GM23338 (cell line): ENCODE measurements at regions not wholly inside any gene's neighbourhood (a gene's known extent, or its start where the extent isn't known, plus 50 kb on each side); places are given as distances from the start of the nearest gene placed in this dataset.

Experiments
- CREB1 ChIP-seq: fragments of 250-450 bp; sonication (Bioruptor Pico); IDR thresholded peaks from 2 replicates; pipeline ENCODE4 v1.5.0; 2020; ENCODE audit warnings: low read depth, mild to moderate bottlenecking, moderate library complexity
- EZH2 ChIP-seq: fragments of 200-600 bp; sonication (generic); IDR thresholded peaks from one replicate; pipeline ENCODE4 v1.8.0; 2017; ENCODE audit warnings: antibody characterized with exemption, mild to moderate bottlenecking, low read depth; ENCODE audit not compliant: unreplicated experiment
- EZH2phosphoT487 ChIP-seq: fragments of 200-600 bp; sonication (generic); IDR thresholded peaks from one replicate; pipeline ENCODE4 v1.8.1; 2018; ENCODE audit warnings: antibody characterized with exemption; ENCODE audit not compliant: unreplicated experiment
- JUNB ChIP-seq: IDR thresholded peaks from one replicate; pipeline ENCODE4 v1.6.1; 2016; ENCODE audit warnings: antibody characterized with exemption; ENCODE audit not compliant: unreplicated experiment
- POLR2AphosphoS5 ChIP-seq: IDR thresholded peaks from 2 replicates; pipeline ENCODE4 v1.6.1; 2016; ENCODE audit warnings: antibody characterized with exemption, low read depth
- STAT1 ChIP-seq: IDR thresholded peaks from one replicate; pipeline ENCODE4 v1.6.1; 2016; ENCODE audit warnings: antibody characterized with exemption; ENCODE audit not compliant: unreplicated experiment
- ZNF114 ChIP-seq: fragments of 250-450 bp; sonication (Bioruptor Pico); IDR thresholded peaks from 2 replicates; pipeline ENCODE4 v1.5.0; 2020; ENCODE audit warnings: mild to moderate bottlenecking, moderate library complexity
- ZNF331 ChIP-seq: fragments of 250-450 bp; sonication (Bioruptor Pico); IDR thresholded peaks from 2 replicates; pipeline ENCODE4 v1.5.0; 2020; ENCODE audit warnings: low read depth, mild to moderate bottlenecking, moderate library complexity
- TF ChIP-seq, protein P1 (sequence below), 2 experiments: fragments of 200-600 bp in 1 of 2; sonication (generic) in 1 of 2; conservative IDR thresholded peaks; 2 replicates each; pipeline versions ENCODE4 v1.5.1 to v1.6.1; 2016 to 2017; ENCODE audit warnings: antibody characterized with exemption in 2 of 2, low read depth in 2 of 2, mild to moderate bottlenecking in 2 of 2, moderate library complexity in 1 of 2
- TF ChIP-seq, protein P2 (sequence below): IDR thresholded peaks from one replicate; pipeline ENCODE4 v1.6.1; 2018; ENCODE audit warnings: antibody characterized with exemption; ENCODE audit not compliant: unreplicated experiment
- TF ChIP-seq, protein P3 (sequence below): fragments of 250-450 bp; sonication (Bioruptor Pico); IDR thresholded peaks from 2 replicates; pipeline ENCODE4 v1.5.0; 2020; ENCODE audit warnings: mild to moderate bottlenecking, moderate library complexity
- TF ChIP-seq, protein P4 (sequence below): IDR thresholded peaks from 2 replicates; pipeline ENCODE4 v1.6.1; 2016; ENCODE audit warnings: antibody characterized with exemption

DNA sequence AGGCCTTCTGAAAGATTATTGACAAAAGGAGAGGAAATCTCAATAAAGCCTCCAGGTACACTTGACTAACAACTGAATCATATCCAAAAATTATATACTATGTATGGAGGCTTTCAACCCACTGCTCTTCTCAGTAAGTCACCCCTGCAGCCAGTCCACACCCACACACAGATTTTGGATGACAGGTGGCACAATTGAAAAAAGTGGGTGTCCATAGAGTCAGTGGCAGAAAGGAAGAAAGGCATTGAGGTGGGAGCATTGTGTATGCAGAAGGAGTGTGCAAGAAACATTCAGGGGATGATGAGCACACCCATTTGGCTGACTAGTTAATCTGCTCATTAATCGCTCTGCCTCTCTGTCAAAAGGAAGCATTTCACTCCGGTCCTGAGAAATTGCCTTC lies 150.6 kb upstream of the IL12B start:
- TF ChIP-seq, protein P1, sequence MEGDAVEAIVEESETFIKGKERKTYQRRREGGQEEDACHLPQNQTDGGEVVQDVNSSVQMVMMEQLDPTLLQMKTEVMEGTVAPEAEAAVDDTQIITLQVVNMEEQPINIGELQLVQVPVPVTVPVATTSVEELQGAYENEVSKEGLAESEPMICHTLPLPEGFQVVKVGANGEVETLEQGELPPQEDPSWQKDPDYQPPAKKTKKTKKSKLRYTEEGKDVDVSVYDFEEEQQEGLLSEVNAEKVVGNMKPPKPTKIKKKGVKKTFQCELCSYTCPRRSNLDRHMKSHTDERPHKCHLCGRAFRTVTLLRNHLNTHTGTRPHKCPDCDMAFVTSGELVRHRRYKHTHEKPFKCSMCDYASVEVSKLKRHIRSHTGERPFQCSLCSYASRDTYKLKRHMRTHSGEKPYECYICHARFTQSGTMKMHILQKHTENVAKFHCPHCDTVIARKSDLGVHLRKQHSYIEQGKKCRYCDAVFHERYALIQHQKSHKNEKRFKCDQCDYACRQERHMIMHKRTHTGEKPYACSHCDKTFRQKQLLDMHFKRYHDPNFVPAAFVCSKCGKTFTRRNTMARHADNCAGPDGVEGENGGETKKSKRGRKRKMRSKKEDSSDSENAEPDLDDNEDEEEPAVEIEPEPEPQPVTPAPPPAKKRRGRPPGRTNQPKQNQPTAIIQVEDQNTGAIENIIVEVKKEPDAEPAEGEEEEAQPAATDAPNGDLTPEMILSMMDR (conservative IDR thresholded peaks at IDR 0.05; ENCODE audit: low read depth in 2 of 2): no peak
- no peak for TF ChIP-seq EZH2phosphoT487
- no peak for TF ChIP-seq POLR2AphosphoS5
- no peak for TF ChIP-seq CREB1 (CRISPR knock-in tag)
- no peak for TF ChIP-seq ZNF114 (CRISPR knock-in tag)
- no peak for TF ChIP-seq EZH2
- TF ChIP-seq, protein P2, sequence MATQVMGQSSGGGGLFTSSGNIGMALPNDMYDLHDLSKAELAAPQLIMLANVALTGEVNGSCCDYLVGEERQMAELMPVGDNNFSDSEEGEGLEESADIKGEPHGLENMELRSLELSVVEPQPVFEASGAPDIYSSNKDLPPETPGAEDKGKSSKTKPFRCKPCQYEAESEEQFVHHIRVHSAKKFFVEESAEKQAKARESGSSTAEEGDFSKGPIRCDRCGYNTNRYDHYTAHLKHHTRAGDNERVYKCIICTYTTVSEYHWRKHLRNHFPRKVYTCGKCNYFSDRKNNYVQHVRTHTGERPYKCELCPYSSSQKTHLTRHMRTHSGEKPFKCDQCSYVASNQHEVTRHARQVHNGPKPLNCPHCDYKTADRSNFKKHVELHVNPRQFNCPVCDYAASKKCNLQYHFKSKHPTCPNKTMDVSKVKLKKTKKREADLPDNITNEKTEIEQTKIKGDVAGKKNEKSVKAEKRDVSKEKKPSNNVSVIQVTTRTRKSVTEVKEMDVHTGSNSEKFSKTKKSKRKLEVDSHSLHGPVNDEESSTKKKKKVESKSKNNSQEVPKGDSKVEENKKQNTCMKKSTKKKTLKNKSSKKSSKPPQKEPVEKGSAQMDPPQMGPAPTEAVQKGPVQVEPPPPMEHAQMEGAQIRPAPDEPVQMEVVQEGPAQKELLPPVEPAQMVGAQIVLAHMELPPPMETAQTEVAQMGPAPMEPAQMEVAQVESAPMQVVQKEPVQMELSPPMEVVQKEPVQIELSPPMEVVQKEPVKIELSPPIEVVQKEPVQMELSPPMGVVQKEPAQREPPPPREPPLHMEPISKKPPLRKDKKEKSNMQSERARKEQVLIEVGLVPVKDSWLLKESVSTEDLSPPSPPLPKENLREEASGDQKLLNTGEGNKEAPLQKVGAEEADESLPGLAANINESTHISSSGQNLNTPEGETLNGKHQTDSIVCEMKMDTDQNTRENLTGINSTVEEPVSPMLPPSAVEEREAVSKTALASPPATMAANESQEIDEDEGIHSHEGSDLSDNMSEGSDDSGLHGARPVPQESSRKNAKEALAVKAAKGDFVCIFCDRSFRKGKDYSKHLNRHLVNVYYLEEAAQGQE: no peak
- TF ChIP-seq, protein P3, sequence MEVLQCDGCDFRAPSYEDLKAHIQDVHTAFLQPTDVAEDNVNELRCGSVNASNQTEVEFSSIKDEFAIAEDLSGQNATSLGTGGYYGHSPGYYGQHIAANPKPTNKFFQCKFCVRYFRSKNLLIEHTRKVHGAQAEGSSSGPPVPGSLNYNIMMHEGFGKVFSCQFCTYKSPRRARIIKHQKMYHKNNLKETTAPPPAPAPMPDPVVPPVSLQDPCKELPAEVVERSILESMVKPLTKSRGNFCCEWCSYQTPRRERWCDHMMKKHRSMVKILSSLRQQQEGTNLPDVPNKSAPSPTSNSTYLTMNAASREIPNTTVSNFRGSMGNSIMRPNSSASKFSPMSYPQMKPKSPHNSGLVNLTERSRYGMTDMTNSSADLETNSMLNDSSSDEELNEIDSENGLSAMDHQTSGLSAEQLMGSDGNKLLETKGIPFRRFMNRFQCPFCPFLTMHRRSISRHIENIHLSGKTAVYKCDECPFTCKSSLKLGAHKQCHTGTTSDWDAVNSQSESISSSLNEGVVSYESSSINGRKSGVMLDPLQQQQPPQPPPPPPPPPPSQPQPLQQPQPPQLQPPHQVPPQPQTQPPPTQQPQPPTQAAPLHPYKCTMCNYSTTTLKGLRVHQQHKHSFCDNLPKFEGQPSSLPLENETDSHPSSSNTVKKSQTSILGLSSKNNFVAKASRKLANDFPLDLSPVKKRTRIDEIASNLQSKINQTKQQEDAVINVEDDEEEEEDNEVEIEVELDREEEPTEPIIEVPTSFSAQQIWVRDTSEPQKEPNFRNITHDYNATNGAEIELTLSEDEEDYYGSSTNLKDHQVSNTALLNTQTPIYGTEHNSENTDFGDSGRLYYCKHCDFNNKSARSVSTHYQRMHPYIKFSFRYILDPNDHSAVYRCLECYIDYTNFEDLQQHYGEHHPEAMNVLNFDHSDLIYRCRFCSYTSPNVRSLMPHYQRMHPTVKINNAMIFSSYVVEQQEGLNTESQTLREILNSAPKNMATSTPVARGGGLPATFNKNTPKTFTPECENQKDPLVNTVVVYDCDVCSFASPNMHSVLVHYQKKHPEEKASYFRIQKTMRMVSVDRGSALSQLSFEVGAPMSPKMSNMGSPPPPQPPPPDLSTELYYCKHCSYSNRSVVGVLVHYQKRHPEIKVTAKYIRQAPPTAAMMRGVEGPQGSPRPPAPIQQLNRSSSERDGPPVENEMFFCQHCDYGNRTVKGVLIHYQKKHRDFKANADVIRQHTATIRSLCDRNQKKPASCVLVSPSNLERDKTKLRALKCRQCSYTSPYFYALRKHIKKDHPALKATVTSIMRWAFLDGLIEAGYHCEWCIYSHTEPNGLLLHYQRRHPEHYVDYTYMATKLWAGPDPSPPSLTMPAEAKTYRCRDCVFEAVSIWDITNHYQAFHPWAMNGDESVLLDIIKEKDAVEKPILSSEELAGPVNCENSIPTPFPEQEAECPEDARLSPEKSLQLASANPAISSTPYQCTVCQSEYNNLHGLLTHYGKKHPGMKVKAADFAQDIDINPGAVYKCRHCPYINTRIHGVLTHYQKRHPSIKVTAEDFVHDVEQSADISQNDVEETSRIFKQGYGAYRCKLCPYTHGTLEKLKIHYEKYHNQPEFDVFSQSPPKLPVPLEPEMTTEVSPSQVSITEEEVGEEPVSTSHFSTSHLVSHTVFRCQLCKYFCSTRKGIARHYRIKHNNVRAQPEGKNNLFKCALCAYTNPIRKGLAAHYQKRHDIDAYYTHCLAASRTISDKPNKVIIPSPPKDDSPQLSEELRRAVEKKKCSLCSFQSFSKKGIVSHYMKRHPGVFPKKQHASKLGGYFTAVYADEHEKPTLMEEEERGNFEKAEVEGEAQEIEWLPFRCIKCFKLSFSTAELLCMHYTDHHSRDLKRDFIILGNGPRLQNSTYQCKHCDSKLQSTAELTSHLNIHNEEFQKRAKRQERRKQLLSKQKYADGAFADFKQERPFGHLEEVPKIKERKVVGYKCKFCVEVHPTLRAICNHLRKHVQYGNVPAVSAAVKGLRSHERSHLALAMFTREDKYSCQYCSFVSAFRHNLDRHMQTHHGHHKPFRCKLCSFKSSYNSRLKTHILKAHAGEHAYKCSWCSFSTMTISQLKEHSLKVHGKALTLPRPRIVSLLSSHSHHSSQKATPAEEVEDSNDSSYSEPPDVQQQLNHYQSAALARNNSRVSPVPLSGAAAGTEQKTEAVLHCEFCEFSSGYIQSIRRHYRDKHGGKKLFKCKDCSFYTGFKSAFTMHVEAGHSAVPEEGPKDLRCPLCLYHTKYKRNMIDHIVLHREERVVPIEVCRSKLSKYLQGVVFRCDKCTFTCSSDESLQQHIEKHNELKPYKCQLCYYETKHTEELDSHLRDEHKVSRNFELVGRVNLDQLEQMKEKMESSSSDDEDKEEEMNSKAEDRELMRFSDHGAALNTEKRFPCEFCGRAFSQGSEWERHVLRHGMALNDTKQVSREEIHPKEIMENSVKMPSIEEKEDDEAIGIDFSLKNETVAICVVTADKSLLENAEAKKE (CRISPR knock-in tag): no peak
- TF ChIP-seq, protein P4, sequence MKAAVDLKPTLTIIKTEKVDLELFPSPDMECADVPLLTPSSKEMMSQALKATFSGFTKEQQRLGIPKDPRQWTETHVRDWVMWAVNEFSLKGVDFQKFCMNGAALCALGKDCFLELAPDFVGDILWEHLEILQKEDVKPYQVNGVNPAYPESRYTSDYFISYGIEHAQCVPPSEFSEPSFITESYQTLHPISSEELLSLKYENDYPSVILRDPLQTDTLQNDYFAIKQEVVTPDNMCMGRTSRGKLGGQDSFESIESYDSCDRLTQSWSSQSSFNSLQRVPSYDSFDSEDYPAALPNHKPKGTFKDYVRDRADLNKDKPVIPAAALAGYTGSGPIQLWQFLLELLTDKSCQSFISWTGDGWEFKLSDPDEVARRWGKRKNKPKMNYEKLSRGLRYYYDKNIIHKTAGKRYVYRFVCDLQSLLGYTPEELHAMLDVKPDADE: no peak
- TF ChIP-seq JUNB: no peak
- TF ChIP-seq STAT1: no peak
- no peak for TF ChIP-seq ZNF331
